SK-N-SH treated with all-trans-retinoic acid at 6 μM for 48 hours (cell line): ENCODE measurements at regions not wholly inside any gene's neighbourhood (a gene's known extent, or its start where the extent isn't known, plus 50 kb on each side); places are given as distances from the start of the nearest gene placed in this dataset.

Source experiments
- ATAC-seq: fragments of 200-7000 bp; cut with Tn5 transposase; 3 replicates; pipeline ENCODE4 v1.9.1; 2020; ENCODE audit warnings: mild to moderate bottlenecking, moderate library complexity
- ARNTL ChIP-seq: fragments of 450-650 bp; formaldehyde crosslinking; IDR thresholded peaks from 2 replicates; pipeline ENCODE4 v1.5.0; 2020; ENCODE audit warnings: low read depth, mild to moderate bottlenecking, moderate library complexity, borderline replicate concordance
- BACH2 ChIP-seq: fragments of 250-450 bp; sonication (Bioruptor Pico); IDR thresholded peaks from 2 replicates; pipeline ENCODE4 v1.9.0; 2021; ENCODE audit warnings: mild to moderate bottlenecking, borderline replicate concordance
- CREB5 ChIP-seq: fragments of 250-450 bp; sonication (Bioruptor Pico); IDR thresholded peaks from 2 replicates; pipeline ENCODE4 v1.5.1; 2020; ENCODE audit warnings: low read depth, mild to moderate bottlenecking, moderate library complexity
- CSDC2 ChIP-seq: fragments of 250-450 bp; sonication (Bioruptor Pico); IDR thresholded peaks from 2 replicates; pipeline ENCODE4 v1.5.0; 2020; ENCODE audit warnings: mild to moderate bottlenecking, moderate library complexity
- CSRNP3 ChIP-seq: fragments of 250-450 bp; sonication (Bioruptor Pico); IDR thresholded peaks from 2 replicates; pipeline ENCODE4 v1.5.1; 2021; ENCODE audit warnings: mild to moderate bottlenecking, moderate library complexity
- ESRRG ChIP-seq: fragments of 250-450 bp; sonication (Bioruptor Pico); IDR thresholded peaks from 2 replicates; pipeline ENCODE4 v1.6.1; 2021; ENCODE audit warnings: mild to moderate bottlenecking
- GLIS3 ChIP-seq: fragments of 250-450 bp; sonication (Bioruptor Pico); IDR thresholded peaks from 2 replicates; pipeline ENCODE4 v1.5.0; 2020; ENCODE audit warnings: mild to moderate bottlenecking, moderate library complexity
- ISL1 ChIP-seq: fragments of 250-450 bp; sonication (Bioruptor Pico); IDR thresholded peaks from 2 replicates; pipeline ENCODE4 v2.1.2; 2022; ENCODE audit warnings: mild to moderate bottlenecking, moderate library complexity
- OSR1 ChIP-seq: fragments of 250-450 bp; sonication (Bioruptor Pico); IDR thresholded peaks from 2 replicates; pipeline ENCODE4 v1.8.0; 2022; ENCODE audit warnings: moderate library complexity, mild to moderate bottlenecking, inconsistent platforms
- PATZ1 ChIP-seq: fragments of 250-450 bp; sonication (Bioruptor Pico); IDR thresholded peaks from 2 replicates; pipeline ENCODE4 v1.8.0; 2020; ENCODE audit warnings: mild to moderate bottlenecking, moderate library complexity, borderline replicate concordance
- POU6F1 ChIP-seq: fragments of 250-450 bp; sonication (Bioruptor Pico); IDR thresholded peaks from 2 replicates; pipeline ENCODE4 v1.8.0; 2021; ENCODE audit warnings: low read depth, mild to moderate bottlenecking, moderate library complexity, borderline replicate concordance
- RARB ChIP-seq: fragments of 250-450 bp; sonication (Bioruptor Pico); IDR thresholded peaks from 2 replicates; pipeline ENCODE4 v1.8.0; 2021; ENCODE audit warnings: mild to moderate bottlenecking, moderate library complexity
- SNAI2 ChIP-seq: fragments of 250-450 bp; sonication (Bioruptor Pico); IDR thresholded peaks from 2 replicates; pipeline ENCODE4 v1.5.0; 2020; ENCODE audit warnings: mild to moderate bottlenecking, moderate library complexity
- TCF4 ChIP-seq: fragments of 250-450 bp; sonication (Bioruptor Pico); IDR thresholded peaks from 2 replicates; pipeline ENCODE4 v1.8.0; 2021; ENCODE audit warnings: mild to moderate bottlenecking, moderate library complexity, borderline replicate concordance
- TOX ChIP-seq: fragments of 250-450 bp; sonication (Bioruptor Pico); IDR thresholded peaks from 2 replicates; pipeline ENCODE4 v1.8.0; 2021; ENCODE audit warnings: mild to moderate bottlenecking, moderate library complexity, borderline replicate concordance
- TSHZ2 ChIP-seq: fragments of 250-450 bp; sonication (Bioruptor Pico); IDR thresholded peaks from 2 replicates; pipeline ENCODE4 v1.5.0; 2020; ENCODE audit warnings: mild to moderate bottlenecking, moderate library complexity
- ZC3H10 ChIP-seq: fragments of 250-450 bp; sonication (Bioruptor Pico); IDR thresholded peaks from 2 replicates; pipeline ENCODE4 v1.5.1; 2021; ENCODE audit warnings: mild to moderate bottlenecking, moderate library complexity
- ZFP3 ChIP-seq: fragments of 250-450 bp; sonication (Bioruptor Pico); IDR thresholded peaks from 2 replicates; pipeline ENCODE4 v1.5.0; 2020; ENCODE audit warnings: mild to moderate bottlenecking, moderate library complexity
- ZFP30 ChIP-seq: fragments of 450-650 bp; formaldehyde crosslinking; IDR thresholded peaks from 2 replicates; pipeline ENCODE4 v1.5.0; 2022; ENCODE audit warnings: mild to moderate bottlenecking, moderate library complexity
- ZNF70 ChIP-seq: fragments of 450-650 bp; formaldehyde crosslinking; IDR thresholded peaks from 2 replicates; pipeline ENCODE4 v1.5.0; 2020; ENCODE audit warnings: mild to moderate bottlenecking, moderate library complexity
- ZNF8 ChIP-seq: fragments of 450-650 bp; formaldehyde crosslinking; IDR thresholded peaks from 2 replicates; pipeline ENCODE4 v1.5.0; 2020; ENCODE audit warnings: mild to moderate bottlenecking, moderate library complexity

GRCh38 chr9:115232181-115232774 lies 114.3 kb upstream of the TNC start:
- ATAC-seq: no peak
- TF ChIP-seq TCF4 (CRISPR knock-in tag) (no peak), PATZ1 (CRISPR knock-in tag) (no peak), TSHZ2 (CRISPR knock-in tag) (no peak), ZNF70 (CRISPR knock-in tag) (no peak), RARB (no peak), ZNF8 (CRISPR knock-in tag) (no peak), ARNTL (CRISPR knock-in tag) (no peak), ZFP30 (CRISPR knock-in tag) (no peak), CSDC2 (CRISPR knock-in tag) (no peak), CSRNP3 (no peak), ESRRG (CRISPR knock-in tag) (no peak), BACH2 (CRISPR knock-in tag) (no peak), SNAI2 (CRISPR knock-in tag) (no peak)

GRCh38 chr9:115234094-115234493 lies 116.1 kb upstream of the TNC start:
- TF ChIP-seq ZC3H10 (no peak), ZFP30 (CRISPR knock-in tag) (no peak), POU6F1 (CRISPR knock-in tag) (no peak), ZNF8 (CRISPR knock-in tag) (no peak), OSR1 (CRISPR knock-in tag) (no peak), RARB (no peak), ARNTL (CRISPR knock-in tag) (no peak), GLIS3 (CRISPR knock-in tag) (no peak), ZFP3 (CRISPR knock-in tag) (no peak), CSRNP3 (no peak), CREB5 (CRISPR knock-in tag) (no peak), ISL1 (no peak), BACH2 (CRISPR knock-in tag) (no peak), TSHZ2 (CRISPR knock-in tag) (no peak), ESRRG (CRISPR knock-in tag) (no peak), TOX (CRISPR knock-in tag) (no peak), PATZ1 (CRISPR knock-in tag) (no peak), ZNF70 (CRISPR knock-in tag) (no peak)
- ATAC-seq: peak; percentile 97
